ENCODE measurements at regions not wholly inside any gene's neighbourhood (a gene's known extent, or its start where the extent isn't known, plus 50 kb on each side); places are given as distances from the start of the nearest gene placed in this dataset.

- TF ChIP-seq, protein P1, sequence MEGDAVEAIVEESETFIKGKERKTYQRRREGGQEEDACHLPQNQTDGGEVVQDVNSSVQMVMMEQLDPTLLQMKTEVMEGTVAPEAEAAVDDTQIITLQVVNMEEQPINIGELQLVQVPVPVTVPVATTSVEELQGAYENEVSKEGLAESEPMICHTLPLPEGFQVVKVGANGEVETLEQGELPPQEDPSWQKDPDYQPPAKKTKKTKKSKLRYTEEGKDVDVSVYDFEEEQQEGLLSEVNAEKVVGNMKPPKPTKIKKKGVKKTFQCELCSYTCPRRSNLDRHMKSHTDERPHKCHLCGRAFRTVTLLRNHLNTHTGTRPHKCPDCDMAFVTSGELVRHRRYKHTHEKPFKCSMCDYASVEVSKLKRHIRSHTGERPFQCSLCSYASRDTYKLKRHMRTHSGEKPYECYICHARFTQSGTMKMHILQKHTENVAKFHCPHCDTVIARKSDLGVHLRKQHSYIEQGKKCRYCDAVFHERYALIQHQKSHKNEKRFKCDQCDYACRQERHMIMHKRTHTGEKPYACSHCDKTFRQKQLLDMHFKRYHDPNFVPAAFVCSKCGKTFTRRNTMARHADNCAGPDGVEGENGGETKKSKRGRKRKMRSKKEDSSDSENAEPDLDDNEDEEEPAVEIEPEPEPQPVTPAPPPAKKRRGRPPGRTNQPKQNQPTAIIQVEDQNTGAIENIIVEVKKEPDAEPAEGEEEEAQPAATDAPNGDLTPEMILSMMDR (IDR thresholded peaks at IDR 0.05; ENCODE audit: insufficient read depth, low read depth, low read length): no peak
- no peak for TF ChIP-seq EZH2 (IDR thresholded peaks at IDR 0.05; ENCODE audit: insufficient read depth, low read length)
These were observed 113.8 kb downstream of the ANXA2 start for GRCh38 chr15:60283936-60284335.
